NCI-H345 treated with DMSO at 0.1 percent for 48 hours (cell line): ENCODE measurements at regions not wholly inside any gene's neighbourhood (a gene's known extent, or its start where the extent isn't known, plus 50 kb on each side); places are given as distances from the start of the nearest gene placed in this dataset.
A peak's percentile ranks its signal among the peaks of the same experiment; 100 is the strongest.
"Not testable (repeated sequence)": the region's sequence is repeated elsewhere in the genome, so short reads cannot be mapped to it uniquely, and the experiment has no call there.

ENCODE experiments used
- DNase-seq: peaks from one replicate; lab custom pipeline; 2025; ENCODE audit not compliant: unreplicated experiment; lab: John Stamatoyannopoulos, UW

DNA sequence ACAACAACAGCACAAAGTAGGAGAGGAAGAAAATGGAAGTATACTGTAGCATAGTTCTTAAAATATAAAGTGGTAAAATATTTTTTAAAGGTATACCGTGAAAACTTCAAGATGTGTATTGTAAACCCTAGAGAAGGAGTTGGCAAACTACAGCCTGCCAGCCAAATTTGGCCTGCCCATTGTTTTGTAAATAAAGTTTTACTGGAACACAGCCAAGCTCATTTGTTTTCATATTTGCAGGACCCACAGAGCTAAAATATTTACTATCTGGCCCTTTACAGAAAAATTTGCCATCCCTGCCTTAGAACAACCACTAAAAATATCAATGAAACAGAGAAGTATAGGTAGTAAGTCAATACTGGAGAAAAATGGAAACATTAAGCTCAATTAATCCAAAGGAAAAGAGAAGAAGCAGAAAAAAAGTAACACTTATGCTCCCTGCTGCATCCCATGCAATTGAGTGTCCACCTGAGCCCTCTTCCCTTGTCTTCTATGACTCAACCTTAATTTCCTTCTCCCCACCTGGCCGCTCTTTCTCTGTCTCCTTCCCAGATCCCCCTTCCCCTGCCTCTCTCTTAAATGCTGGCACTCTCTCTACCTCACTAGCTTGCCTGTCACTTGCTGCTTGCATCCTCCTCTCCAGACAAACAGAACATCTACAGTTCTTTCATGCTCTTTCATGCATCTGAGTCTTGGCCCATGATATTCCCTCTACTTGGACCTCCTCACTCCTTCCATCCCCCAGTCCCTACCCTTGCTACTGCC is 50.6 kb upstream of the FER start:
- no peak for DNase-seq

DNA sequence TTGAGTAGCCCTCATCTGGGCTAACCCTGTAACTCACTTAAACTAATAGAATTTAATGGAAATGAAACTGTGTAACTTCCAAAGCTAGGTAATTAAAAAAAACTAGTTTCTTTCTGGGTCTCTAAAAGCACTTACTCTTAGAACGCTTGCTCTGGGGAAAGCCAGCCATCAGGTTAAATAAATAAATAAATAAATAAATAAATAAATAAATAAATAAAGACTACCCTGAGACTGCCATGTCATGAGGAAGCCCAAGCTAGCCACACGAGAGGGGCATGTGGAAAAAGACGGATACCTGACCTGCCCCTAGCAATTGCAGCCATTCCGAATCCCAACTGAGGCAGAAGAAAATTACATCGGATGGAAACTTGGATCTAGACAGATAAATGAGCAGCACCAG is 51.3 kb upstream of the FER start:
- DNase-seq: no peak

DNA sequence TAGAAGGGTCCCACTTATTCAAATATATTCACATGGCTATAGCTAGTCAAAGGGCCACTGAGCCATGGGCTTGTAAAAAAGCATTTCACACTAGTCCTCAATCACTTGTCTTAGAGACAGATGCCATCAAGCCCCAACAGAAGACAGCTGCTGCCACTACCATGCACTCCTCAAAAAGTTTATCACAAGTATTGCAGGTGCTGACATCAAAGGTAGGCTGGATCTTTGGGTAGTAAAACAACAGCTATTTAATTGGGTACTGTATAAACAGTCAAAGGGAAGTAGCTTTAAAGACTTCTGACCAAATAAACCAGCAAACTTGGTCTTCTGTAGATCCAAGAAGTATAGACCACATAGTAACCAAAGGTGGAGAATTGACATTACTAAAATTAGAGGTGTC is 59.2 kb upstream of the FER start:
- no peak for DNase-seq

DNA sequence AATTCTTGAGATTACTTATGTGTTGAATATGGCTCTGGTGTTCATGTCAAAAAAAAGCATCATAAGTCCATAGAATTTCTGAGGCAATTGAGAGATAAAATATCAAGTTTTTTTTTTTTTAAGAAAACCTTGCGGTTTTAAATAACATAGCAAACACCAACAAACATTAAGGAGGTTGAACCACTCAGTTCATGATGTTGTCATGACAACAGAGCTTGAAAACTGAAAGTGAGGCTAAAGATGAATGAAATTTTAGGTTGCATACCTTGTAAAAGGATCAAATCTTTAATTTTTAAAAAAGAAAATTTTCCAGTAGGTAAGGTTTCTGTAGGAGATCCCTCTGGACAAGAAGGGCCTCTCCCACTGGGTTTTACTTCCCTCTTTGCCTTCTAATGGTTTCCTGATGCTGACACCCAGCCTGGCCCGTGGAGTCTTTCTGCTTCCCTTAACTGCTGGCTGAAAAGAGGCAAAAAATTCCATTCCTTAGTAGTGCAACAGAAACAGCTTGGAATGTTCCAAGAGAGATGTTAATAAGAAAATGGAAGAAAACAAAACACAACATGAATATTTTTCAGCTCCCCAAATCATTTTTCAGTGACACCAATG is 60.0 kb upstream of the FER start:
- DNase-seq: no peak

DNA sequence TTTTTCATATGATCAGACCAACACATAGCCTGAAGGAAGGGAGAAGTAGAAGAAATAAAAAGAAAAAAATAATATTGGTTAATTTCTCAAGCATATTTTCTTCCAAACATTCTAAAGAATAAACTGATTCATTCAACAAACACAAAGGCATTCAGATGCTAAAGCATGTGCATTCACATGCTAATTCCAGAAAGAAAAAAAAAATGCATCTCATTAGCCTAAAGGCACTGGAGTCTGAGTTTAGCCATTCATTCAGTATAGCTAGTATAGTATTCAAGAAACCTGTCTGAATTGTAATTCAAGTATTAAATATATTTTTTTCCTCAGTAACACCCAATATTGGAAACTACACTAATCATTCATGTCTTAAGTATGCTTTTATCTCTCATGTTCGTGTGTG is 61.0 kb upstream of the FER start:
- DNase-seq: no peak

DNA sequence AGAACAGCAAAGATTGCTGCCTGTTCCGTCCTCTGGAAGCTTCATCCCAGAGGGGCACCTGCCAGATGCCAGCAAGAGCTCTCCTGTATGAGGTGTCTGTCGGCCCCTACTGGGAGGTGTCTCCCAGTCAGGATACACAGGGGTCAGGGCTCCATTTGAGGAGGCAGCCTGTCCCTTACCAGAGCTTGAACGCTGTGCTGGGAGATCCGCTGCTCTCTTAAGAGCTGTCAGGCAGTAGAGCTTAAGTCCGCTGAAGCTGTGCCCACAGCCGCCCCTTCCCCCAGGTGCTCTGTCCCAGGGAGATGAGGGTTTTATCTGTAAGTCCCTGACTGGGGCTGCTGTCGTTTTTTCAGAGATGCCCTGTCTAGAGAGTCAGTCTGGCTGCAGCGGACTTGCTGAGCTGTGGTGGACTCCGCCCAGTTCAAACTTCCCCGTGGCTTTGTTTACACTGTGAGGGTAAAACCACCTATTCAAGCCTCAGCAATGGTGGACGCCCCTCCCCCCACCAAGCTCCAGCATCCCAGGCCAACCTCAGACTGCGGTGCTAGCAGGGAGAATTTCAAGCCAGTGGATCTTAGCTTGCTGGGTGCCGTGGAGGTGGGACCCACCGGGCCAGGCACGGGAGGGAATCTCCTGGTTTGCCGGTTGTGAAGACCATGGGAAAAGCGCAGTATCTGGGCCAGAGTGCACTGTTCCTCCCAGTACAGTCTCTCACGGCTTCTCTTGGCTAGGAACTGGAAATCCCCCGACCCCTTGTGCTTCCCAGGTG is 62.1 kb upstream of the FER start:
- not testable (repeated sequence) for DNase-seq

DNA sequence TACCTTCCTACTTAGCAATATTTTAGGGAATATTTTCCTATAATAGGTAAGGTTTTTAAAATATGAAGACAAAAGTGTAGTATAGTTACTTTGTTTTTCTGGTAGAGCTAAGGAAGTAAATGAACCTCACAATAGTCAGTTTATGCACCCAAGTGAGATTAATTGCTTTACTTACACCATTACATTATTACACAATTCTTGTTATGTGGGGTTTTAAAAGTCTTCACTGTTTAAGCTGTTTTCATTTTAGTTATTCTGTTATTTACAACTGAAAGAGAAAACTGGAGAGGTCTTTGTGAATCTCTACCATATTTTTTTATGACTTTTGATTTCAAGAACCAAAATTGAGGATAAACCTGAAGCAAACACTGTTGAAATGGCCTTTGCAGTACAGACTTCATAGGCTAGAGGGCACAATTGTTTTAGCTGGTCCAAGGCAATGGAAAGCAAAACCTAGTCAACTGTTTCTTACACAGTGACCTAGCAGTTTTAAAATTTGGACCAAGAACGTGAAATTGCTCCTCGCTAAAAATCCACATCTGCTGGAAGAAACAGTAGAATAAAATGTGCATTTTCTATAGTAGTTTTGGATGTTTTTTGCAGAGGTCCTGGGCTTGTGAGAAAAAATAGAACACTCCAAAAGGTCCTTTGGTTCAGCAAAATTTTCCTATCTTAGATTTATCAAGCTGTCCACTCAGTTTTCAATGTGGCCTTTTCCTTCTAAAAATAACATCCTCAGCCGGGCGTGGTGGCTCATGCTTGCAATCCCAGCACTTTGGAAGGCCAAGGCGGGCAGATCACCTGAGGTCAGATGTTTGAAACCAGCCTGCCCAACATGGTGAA is 66.4 kb upstream of the FER start:
- DNase-seq: peak; percentile 22

DNA sequence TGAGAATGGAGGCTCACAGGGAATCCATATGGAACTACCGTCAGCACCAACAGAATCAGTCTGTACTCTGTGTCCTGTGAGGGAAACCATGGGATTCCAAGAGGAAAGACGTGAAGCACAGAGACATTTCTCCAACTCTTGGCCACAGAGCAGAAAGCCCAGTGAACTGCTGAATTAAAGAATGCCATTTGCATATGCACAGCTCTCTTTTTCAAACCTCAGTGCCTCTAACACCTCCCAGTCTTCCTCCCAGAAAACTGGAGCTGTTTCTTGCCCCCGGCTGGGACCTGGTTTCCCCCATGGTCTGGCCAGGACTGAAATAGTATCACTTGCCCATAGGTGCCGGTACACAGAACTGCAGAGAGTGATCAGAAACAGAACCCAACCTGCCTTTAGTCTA is 69.6 kb upstream of the FER start:
- no peak for DNase-seq

DNA sequence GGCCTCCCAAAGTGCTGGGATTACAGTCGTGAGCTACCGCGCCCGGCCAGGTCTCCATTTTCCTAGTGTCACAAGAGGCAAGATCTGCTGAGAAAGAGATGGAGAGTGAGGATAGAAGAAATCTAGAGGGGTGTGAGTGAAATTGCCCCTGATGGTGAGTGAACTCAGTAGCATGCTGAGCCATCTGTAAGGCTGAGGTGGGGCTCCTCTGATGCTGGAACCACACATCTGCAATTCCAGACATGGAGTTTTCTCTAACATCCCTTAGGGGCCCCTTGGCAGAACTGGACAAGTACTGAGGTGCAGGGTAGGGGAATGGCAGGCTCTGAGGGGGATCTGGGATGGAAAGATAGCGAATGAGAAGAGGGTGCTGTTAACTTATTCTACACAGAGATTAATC is 72.0 kb upstream of the FER start:
- no peak for DNase-seq

DNA sequence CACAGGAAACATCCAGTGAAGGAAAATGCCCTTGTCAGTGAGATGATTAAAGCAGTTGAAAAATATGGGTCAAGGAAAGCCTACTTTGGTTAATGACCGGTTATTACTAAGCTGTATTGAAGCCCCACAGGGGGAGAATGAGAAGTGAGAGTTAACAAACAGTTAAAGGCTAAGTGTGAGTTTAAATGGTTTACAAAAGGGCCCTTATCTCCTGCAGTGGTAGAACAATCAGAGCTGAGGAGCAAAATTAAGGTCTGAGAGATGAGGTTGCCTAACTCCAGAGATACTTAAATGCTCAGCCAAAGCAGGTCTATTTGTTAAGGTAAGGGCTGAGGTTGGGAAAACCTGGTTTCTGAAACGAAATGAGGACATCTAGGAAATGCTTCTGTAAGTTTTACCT is 75.1 kb upstream of the FER start:
- DNase-seq: no peak

DNA sequence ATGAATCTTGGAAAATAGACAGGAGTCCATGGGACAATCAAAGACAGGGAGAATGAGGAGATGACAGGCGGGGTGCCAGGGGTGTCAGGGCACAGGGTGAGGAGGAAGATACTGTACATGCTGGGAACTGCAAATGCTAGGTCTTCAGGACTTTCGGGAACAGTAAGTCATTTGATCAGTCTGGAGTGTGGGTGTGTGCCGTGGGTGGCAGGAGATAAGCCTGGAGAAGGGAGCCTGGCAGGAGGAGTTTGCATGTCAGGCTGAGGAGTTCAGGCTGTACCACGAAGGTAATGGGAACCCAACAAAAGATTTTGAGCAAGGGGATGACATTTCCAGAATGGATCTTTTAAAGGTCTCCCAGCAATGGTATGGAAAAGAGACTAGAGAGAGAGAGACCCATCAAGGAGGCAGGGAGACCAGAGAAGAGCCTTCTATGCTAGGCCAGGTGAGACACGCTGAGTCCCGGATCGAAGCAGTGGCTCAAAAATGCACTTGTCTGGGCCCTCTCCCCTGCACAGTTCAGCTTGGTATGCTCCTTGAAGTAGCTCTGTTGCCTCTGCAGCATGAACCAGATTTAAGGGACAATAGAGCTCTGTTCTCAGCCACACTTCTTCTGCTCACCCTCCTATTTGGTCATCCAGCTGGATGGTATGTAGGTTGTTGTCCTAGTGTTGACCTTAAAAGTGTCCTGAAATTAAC is 77.0 kb upstream of the FER start:
- no peak for DNase-seq

DNA sequence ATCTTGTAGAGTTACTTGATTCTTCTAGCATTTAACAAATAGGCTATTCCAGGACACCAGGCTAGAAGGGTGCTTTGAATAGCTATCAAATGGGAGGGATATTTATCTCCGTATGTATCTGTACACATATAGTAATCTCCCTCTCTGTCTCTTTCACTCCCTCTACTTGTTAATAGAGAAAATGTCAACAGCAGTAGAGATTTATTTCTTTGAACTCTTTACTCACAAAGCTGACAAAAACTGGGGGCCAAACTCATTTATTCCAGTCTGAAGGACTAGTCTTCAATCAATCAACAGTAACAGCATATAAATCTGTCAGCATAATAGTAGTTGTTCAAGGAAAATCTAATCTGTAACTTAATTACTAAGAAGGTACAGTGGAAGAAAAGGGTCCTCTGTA is 78.2 kb upstream of the FER start:
- no peak for DNase-seq

DNA sequence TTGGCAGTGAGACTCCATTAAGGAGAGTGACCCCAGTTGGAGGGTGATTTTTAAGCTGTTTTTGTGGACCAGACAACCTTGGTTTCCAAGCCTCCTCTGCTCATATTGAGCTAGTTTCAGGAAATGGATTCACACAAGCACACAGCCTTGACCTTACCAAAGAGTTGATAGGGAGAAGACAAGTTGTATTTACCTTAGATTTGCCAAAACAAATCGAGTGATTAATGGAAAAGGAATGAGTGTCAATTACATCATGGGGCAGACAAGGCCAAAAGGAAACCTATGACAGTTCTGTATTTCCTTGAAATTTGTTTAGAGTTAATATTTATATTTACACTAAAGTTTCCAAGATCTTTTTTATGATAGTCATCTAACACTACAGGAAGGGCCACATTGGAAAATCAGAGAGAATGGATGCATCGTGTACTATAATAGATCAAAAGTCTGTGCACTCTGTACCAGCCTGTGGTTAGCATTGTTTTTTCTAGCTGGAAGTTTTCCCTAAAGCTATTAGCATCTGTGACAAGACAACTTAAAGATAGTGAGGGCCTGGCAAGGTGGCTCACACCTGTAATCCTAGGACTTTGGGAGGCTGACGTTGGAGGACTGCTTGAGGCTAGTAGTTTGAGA is 86.0 kb upstream of the FER start:
- DNase-seq: no peak

DNA sequence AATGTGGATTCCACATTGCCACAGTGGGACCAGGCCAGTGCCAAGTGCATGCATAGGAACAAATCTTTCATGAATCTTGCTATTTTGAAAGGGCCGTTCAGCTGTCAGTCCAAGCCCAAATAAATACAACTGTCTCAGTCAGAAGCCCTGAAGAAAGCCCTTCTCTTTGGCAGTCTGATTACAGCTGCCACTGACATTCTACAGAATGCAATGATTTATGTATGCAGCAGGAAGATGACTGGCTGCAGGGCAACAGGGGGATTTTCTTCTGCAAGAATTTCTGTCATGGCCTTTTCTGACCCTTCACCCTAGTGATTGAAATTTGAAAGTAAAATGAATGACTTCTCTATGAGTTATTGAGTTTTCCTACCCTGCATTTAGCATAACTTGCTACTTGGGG is 86.7 kb upstream of the FER start:
- no peak for DNase-seq

DNA sequence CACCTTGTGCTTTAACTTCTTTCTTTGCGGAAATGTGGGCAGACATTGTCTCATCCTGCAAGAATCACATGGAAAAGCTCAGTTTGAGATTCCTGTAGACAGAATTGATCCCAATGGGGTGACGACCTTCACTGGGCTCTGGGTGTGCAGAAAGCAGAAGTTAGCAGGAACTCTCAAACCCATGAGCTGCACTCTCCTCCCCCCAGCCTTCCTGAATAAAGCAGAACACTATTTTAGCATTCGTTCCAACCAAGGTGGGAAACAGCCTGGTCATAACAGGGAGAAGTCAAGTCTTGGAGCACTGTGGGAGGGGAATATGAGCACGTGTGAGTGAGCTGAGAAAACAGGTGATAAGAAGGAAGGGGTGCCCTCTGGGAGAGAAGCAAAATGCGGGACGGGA is 87.4 kb upstream of the FER start:
- DNase-seq: no peak

DNA sequence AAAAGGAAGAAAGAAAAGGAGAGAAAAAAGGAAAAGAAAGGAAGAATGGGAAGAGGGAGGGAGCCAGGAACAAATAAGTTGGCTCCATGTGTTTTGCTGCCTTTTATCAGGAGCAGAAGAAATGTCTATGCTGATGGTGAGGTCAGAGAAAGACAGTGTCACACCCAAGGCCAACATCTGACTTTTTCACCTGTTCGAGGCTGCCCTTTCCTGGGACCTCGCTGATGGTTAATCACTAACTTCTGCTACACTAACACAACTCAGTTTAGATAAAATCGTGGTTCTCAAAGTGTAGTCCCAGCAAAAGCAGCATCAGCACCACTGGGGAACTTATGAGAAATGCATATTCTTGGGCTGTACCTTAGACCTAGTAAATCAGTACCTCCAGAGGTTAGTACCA is 88.2 kb upstream of the FER start:
- no peak for DNase-seq

DNA sequence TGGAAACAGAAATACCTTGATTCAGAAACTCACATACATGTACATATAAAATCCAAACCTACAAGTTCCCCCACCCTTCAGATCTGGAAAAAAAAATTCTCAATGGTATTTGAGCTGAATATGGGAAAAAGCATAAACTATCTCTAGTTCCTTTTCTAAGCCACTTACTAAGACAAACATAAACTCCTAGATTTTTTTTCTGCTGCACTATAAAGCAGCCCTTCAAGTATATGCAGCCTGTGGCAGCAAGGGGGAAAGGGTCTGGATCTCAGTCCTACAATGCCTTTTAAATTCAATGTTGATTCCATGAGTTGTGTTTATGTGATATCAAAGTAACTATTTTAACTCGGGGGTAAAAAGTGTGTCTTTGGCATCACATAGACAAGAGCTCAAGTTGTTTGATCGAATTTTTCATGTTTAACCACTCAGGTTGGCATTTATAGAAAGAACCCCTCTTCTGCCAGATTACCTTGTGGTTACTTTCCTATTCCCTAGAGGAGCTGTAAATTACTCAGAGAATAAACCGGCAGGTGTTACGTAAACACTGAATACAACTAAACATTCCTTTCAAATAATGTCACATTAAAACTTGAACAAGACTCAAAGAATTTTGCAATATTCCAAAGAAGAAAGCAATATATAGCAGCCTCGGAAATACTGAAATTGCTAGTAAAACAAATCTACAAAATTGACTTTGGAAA is 91.8 kb upstream of the FER start:
- no peak for DNase-seq

DNA sequence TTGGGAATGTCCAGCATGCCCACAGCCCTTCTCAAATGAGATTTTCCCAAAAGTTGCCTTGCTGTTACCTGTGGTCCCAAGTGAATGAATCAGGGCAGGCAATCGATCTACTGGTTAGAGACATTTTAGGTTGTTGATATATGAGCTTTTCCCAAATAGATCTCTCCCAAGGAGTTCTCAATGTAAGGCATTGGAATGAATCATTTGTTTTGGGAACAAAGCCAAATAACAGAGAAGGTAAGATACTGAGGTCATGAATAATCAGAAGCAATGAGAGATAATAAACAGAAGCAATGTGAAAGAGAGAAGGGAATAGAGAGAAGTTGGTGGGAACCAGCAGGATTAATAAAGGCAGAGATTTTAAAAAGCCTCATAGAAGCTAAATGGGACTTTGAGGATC is 93.6 kb upstream of the FER start:
- DNase-seq: no peak

DNA sequence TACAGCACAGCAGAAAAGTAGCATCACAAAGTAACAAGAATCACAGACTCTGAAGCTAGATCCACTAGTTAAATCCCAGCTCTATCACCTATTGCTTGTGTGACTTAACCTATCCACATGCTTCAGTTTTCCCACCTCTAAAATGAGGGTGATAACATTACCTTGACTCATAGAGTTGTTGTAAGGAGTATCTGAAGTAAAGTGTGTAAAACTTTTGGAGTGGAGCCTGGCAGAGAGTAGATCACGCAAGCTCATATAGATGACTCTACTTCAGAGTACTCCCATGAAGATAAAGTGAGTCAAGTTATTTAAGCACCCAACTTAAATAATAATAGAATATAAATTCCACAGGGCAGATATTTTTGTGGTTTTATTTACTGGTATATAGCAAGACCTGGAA is 94.5 kb upstream of the FER start:
- DNase-seq: no peak

DNA sequence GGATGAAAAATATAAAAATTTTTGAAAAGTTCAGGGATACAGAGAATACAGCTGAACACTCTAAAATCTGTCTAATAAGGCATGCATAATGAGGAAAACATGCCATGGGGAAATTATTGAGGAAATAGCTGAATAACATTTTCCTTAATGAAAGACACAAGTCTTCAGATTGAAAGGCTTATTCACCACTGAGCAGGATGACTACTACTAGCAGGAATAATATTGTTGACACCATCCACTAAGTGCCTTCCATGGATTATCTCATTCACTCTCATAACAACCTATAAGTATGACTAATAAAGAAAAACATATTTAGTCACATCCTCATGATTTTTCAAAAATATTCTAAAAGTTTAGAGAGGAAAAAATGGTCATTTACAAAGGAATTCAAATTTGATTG is 96.7 kb upstream of the FER start:
- DNase-seq: no peak
